PFSK-1 (cell line): ENCODE measurements at regions not wholly inside any gene's neighbourhood (a gene's known extent, or its start where the extent isn't known, plus 50 kb on each side); places are given as distances from the start of the nearest gene placed in this dataset.

ENCODE experiments used
- REST ChIP-seq, 2 experiments: IDR thresholded peaks; 2 replicates each; pipeline versions ENCODE4 v1.6.1 to v1.8.0; 2011 to 2012; ENCODE audit warnings: low read depth in 2 of 2, low read length in 2 of 2, control low read depth in 1 of 2, inconsistent platforms in 1 of 2, mild to moderate bottlenecking in 1 of 2, moderate library complexity in 1 of 2; ENCODE audit not compliant: insufficient read depth in 1 of 2
- TAF1 ChIP-seq: IDR thresholded peaks from 2 replicates; pipeline ENCODE4 v1.6.1; 2012; ENCODE audit warnings: low read length, control low read depth, borderline replicate concordance; ENCODE audit not compliant: insufficient read depth

GRCh38 chr10:111199587-111199986 lies 122.8 kb downstream of the ADRA2A start:
- TF ChIP-seq TAF1 = no peak
- TF ChIP-seq REST (IDR thresholded peaks at IDR 0.05; ENCODE audit: insufficient read depth in 1 of 2, low read depth in 2 of 2, low read length in 2 of 2) = no peak
